CD4-positive, alpha-beta memory T cell (primary cell): ENCODE measurements at regions not wholly inside any gene's neighbourhood (a gene's known extent, or its start where the extent isn't known, plus 50 kb on each side); places are given as distances from the start of the nearest gene placed in this dataset.

ENCODE experiments used
- CTCF ChIA-PET: fragments of 350-600 bp; sonication (Branson Sonifier 250); formaldehyde crosslinking; loops from one replicate; lab custom pipeline; 2021; ENCODE audit warnings: inconsistent platforms; ENCODE audit not compliant: partially characterized antibody; lab: Charles Lee
- POLR2A ChIA-PET: fragments of 350-600 bp; sonication (Branson Sonifier 250); formaldehyde crosslinking; loops from one replicate; lab custom pipeline; 2021; ENCODE audit not compliant: partially characterized antibody; lab: Charles Lee
- DNase-seq, 5 donors: peaks; one replicate each; pipeline versions ENCODE4 v3.0.0 to v3.0.0-alpha.2; 2020 to 2022; ENCODE audit warnings: mixed read lengths in 1 of 5
- H3K27ac ChIP-seq: one replicate; pipeline ENCODE4 v1.7.0; 2013; ENCODE audit warnings: low read depth, low read length
- H3K27me3 ChIP-seq: 2 replicates; pipeline ENCODE4 v1.7.0; 2013; ENCODE audit warnings: mild to moderate bottlenecking, low read length, moderate library complexity; ENCODE audit not compliant: insufficient read depth
- H3K36me3 ChIP-seq: 2 replicates; pipeline ENCODE4 v1.7.0; 2013; ENCODE audit warnings: mild to moderate bottlenecking, low read length, moderate library complexity; ENCODE audit not compliant: insufficient read depth
- H3K4me1 ChIP-seq: 2 replicates; pipeline ENCODE4 v1.7.0; 2013; ENCODE audit warnings: mild to moderate bottlenecking, low read length, moderate library complexity; ENCODE audit not compliant: insufficient read depth
- H3K4me3 ChIP-seq, 2 donors: one replicate each; pipeline ENCODE4 v1.7.0; 2013; ENCODE audit warnings: low read length in 2 of 2, mild to moderate bottlenecking in 1 of 2
- H3K9me3 ChIP-seq, 2 donors: one replicate each; pipeline ENCODE4 v1.7.0; 2013; ENCODE audit warnings: low read length in 2 of 2, control low read depth in 1 of 2; ENCODE audit not compliant: control insufficient read depth in 1 of 2
- H3K27ac Mint-ChIP-seq, 7 donors: one replicate each; pipeline ENCODE4 v1.8.0; 2020 to 2021; ENCODE audit warnings: mixed read lengths in 7 of 7, mild to moderate bottlenecking in 6 of 7, inconsistent platforms in 3 of 7, moderate library complexity in 3 of 7
- H3K27me3 Mint-ChIP-seq, 2 donors: one replicate each; pipeline ENCODE4 v1.8.0; 2020 to 2021; ENCODE audit warnings: mixed read lengths in 2 of 2
- H3K36me3 Mint-ChIP-seq, 2 donors: one replicate each; pipeline ENCODE4 v1.8.0; 2020 to 2021; ENCODE audit warnings: mixed read lengths in 2 of 2, inconsistent platforms in 1 of 2, mild to moderate bottlenecking in 1 of 2
- H3K4me1 Mint-ChIP-seq, 4 donors: one replicate each; pipeline ENCODE4 v1.8.0; 2020 to 2021; ENCODE audit warnings: mixed read lengths in 4 of 4, mild to moderate bottlenecking in 1 of 4
- H3K4me3 Mint-ChIP-seq, 8 donors: one replicate each; pipeline ENCODE4 v1.8.0; 2020 to 2021; ENCODE audit warnings: mixed read lengths in 8 of 8, mild to moderate bottlenecking in 7 of 8, moderate library complexity in 6 of 8, inconsistent platforms in 3 of 8
- H3K9me3 Mint-ChIP-seq, 8 donors: one replicate each; pipeline ENCODE4 v1.8.0; 2020 to 2021; ENCODE audit warnings: mixed read lengths in 8 of 8, mild to moderate bottlenecking in 5 of 8, inconsistent platforms in 3 of 8, moderate library complexity in 1 of 8
- intact Hi-C: fragments of 100-400 bp; cut with micrococcal nuclease; formaldehyde crosslinking; loops from one replicate; pipeline ENCODE4 v1.15.1; 2023

DNA sequence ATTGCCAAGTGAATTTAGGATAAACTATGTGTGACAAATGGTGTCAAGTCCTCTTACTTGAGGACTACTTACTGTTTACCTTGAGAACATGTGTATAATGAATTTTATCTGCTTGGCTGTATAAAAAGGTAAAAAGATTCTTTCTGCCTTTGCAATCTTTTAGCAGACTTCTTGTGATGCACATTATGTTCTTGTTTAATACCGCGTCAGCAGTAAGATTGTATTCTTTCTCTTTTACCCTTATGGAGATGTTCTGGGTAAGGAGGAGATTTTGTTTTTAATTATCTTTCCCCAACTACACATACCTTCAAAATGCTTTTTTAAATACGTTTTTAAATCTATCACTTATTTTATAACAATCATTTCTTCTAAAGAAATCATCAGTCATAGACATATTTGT is 1166.4 kb upstream of the CNTN5 start:
- intact Hi-C loops: no loop called here
- peaks cover 0 to 22% (median 6%) of the 10 kb centered on the region in 8 donors for H3K9me3 Mint-ChIP-seq
- CTCF ChIA-PET: no interaction called here

GRCh38 chr11:97854877-97855276 is 1165.9 kb upstream of the CNTN5 start:
- Mint-ChIP-seq H3K27me3 (no peaks in the 10 kb centered on the region), H3K9me3 (peaks cover 0 to 18% (median 5%) of the 10 kb centered on the region in 8 donors), H3K4me3 (no peak overlapping the region), H3K4me1 (no peaks in the 10 kb centered on the region), H3K36me3 (no peaks in the 10 kb centered on the region), H3K27ac (no peak overlapping the region)
- H3K4me3 ChIP-seq: no peak overlapping the region
- H3K4me1 ChIP-seq: no peaks in the 10 kb centered on the region
- ChIA-PET POLR2A (no interaction called here), CTCF (no interaction called here)
- H3K27ac ChIP-seq: no peak overlapping the region
- no peaks in the 10 kb centered on the region for H3K9me3 ChIP-seq
- intact Hi-C loops: no loop called here
- no peaks in the 10 kb centered on the region for H3K27me3 ChIP-seq
- H3K36me3 ChIP-seq: no peaks in the 10 kb centered on the region
- DNase-seq: no peak

More for the DNA sequence above, 1166.4 kb upstream of the CNTN5 start:
- no peaks in the 10 kb centered on the region for H3K36me3 ChIP-seq
- no peaks in the 10 kb centered on the region for H3K9me3 ChIP-seq
- Mint-ChIP-seq H3K4me1 (no peaks in the 10 kb centered on the region), H3K4me3 (no peak overlapping the region), H3K27ac (no peak overlapping the region), H3K36me3 (no peaks in the 10 kb centered on the region), H3K27me3 (no peaks in the 10 kb centered on the region)
- no peak overlapping the region for H3K27ac ChIP-seq
- POLR2A ChIA-PET: no interaction called here
- no peaks in the 10 kb centered on the region for H3K4me1 ChIP-seq
- H3K4me3 ChIP-seq: no peak overlapping the region
- no peak for DNase-seq
- no peaks in the 10 kb centered on the region for H3K27me3 ChIP-seq

GRCh38 chr11:97856666-97857065 is 1164.1 kb upstream of the CNTN5 start:
- no peaks in the 10 kb centered on the region for H3K36me3 ChIP-seq
- no peak for DNase-seq
- intact Hi-C loops: no loop called here
- no peaks in the 10 kb centered on the region for H3K4me1 ChIP-seq
- H3K36me3 Mint-ChIP-seq: no peaks in the 10 kb centered on the region
- H3K4me3 ChIP-seq: no peak overlapping the region
- peaks cover 0 to 16% (median 6%) of the 10 kb centered on the region in 8 donors for H3K9me3 Mint-ChIP-seq
- no peak overlapping the region for H3K4me3 Mint-ChIP-seq
- no peaks in the 10 kb centered on the region for H3K9me3 ChIP-seq
- H3K4me1 Mint-ChIP-seq: no peaks in the 10 kb centered on the region
- no peaks in the 10 kb centered on the region for H3K27me3 Mint-ChIP-seq
- ChIA-PET POLR2A (no interaction called here), CTCF (no interaction called here)
- no peak overlapping the region for H3K27ac Mint-ChIP-seq
- no peaks in the 10 kb centered on the region for H3K27me3 ChIP-seq
- no peak overlapping the region for H3K27ac ChIP-seq

DNA sequence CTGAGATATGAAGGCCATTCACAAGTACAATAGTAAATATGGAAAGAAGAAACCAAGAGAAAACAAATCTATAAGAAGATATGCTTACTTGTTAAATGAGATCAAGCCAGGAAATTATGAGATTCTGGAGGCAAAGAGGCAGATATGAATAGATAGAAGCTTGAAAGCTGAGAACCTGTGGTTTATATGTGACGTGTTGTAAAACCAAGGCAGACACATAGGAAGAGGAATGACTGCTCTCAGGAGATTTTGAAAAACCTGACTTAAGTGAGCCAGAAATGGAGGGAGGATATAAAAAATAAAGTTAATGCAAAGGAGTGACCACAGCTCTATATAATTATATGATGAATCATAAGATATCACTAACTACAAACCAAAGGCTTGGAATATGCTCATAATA is 1160.5 kb upstream of the CNTN5 start:
- H3K4me3 Mint-ChIP-seq: no peak overlapping the region
- no peaks in the 10 kb centered on the region for H3K27me3 Mint-ChIP-seq
- Histone ChIP-seq H3K4me1 (no peaks in the 10 kb centered on the region), H3K36me3 (no peaks in the 10 kb centered on the region), H3K27ac (no peak overlapping the region), H3K4me3 (no peak overlapping the region), H3K27me3 (no peaks in the 10 kb centered on the region), H3K9me3 (no peaks in the 10 kb centered on the region)
- intact Hi-C loops: no loop called here
- peaks cover 0 to 25% (median 8%) of the 10 kb centered on the region in 8 donors for H3K9me3 Mint-ChIP-seq
- H3K27ac Mint-ChIP-seq: no peak overlapping the region
- no peaks in the 10 kb centered on the region for H3K4me1 Mint-ChIP-seq
- POLR2A ChIA-PET: no interaction called here
- CTCF ChIA-PET: no interaction called here
- no peak for DNase-seq
- H3K36me3 Mint-ChIP-seq: no peaks in the 10 kb centered on the region

DNA sequence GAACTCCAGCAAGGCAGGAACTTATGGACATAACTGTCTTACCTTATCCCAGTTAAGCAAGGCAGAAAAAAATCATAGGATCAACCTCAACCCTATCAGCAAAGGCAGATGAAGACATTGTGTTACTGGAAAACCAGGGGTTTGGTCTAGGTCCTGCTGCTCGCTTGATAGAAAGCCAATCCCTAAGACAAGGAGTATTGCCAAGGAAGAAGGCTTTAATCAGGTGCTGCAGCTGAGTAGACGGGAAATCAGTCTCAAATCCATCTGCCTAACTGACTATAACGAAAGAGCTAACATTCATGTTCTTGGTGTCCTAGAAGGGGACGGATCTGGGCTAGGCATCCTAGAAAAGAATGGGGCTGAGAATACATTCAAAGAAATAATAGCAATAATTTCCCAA is 1158.7 kb upstream of the CNTN5 start:
- Mint-ChIP-seq H3K9me3 (peaks cover 0 to 29% (median 9%) of the 10 kb centered on the region in 8 donors), H3K4me1 (no peaks in the 10 kb centered on the region), H3K36me3 (no peaks in the 10 kb centered on the region), H3K27me3 (no peaks in the 10 kb centered on the region), H3K27ac (no peak overlapping the region), H3K4me3 (no peak overlapping the region)
- Histone ChIP-seq H3K36me3 (no peaks in the 10 kb centered on the region), H3K9me3 (no peaks in the 10 kb centered on the region), H3K4me3 (no peak overlapping the region), H3K4me1 (no peaks in the 10 kb centered on the region), H3K27ac (no peak overlapping the region), H3K27me3 (no peaks in the 10 kb centered on the region)
- ChIA-PET POLR2A (no interaction called here), CTCF (no interaction called here)
- no peak for DNase-seq
- intact Hi-C loops: no loop called here

DNA sequence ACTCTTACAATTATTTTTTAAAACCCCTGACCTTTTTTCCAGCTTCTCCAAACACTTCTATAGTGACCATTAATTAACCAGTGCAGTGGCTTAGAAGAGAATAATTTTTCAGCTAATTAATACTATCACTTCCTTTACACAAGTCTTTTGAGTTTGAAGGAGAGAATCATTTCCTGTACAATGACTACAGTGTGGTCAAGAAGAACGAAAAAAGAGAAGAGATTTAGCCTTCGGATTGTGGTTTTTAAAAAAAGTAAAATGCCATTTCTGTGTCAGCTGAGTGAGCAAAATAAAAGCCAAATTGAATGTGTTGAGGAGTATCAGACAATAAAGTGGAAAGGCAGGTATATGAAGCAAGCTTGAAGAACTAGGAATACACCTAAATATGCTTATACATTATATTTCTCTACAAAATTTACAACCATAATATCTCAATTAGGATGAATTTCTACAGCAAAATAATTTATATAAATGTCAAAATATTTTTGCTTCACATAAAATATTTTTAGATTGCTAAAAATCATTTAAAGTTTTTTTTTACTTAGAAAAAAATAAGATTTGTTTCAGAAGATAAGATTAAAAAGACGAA is 1155.2 kb upstream of the CNTN5 start:
- H3K27me3 Mint-ChIP-seq: no peaks in the 10 kb centered on the region
- POLR2A ChIA-PET: no interaction called here
- intact Hi-C loops: no loop called here
- H3K4me1 Mint-ChIP-seq: no peaks in the 10 kb centered on the region
- H3K27ac Mint-ChIP-seq: no peak overlapping the region
- peaks cover 0 to 44% (median 10%) of the 10 kb centered on the region in 8 donors for H3K9me3 Mint-ChIP-seq
- H3K4me1 ChIP-seq: no peaks in the 10 kb centered on the region
- H3K27me3 ChIP-seq: no peaks in the 10 kb centered on the region
- CTCF ChIA-PET: no interaction called here
- no peaks in the 10 kb centered on the region for H3K36me3 ChIP-seq
- H3K4me3 Mint-ChIP-seq: no peak overlapping the region
- no peaks in the 10 kb centered on the region for H3K9me3 ChIP-seq
- no peak for DNase-seq
- H3K4me3 ChIP-seq: no peak overlapping the region
- H3K36me3 Mint-ChIP-seq: no peaks in the 10 kb centered on the region
- H3K27ac ChIP-seq: no peak overlapping the region

DNA sequence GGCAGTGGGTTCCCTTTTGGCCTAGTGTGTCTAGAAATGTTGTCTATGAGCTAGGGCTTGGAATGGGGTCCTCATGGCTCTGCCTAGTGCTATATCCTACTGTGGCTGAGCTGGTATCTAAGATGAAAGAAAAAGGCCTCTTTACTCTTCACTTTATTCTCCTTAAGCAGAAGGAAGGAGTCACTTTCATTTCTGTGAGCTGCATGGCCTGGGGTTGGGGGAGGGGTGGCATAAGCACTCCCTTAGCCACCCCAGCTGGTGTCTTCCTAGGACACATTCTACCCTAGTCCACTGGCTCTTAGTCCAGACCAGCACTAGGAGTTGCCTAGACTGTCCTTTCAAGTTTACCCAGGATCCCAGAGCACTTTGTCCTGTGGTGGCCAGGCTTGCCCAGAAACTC is 1148.9 kb upstream of the CNTN5 start:
- no peaks in the 10 kb centered on the region for H3K27me3 ChIP-seq
- CTCF ChIA-PET: interaction anchor here (0.6 kb wide), 1 partner anchor 1026 kb away, joined by 3 read pairs; no protein-coding TSS in a partner anchor
- no peaks in the 10 kb centered on the region for H3K36me3 ChIP-seq
- Mint-ChIP-seq H3K27ac (no peak overlapping the region), H3K4me3 (no peak overlapping the region), H3K36me3 (no peaks in the 10 kb centered on the region), H3K4me1 (no peaks in the 10 kb centered on the region), H3K27me3 (no peaks in the 10 kb centered on the region), H3K9me3 (peaks cover 1 to 22% (median 12%) of the 10 kb centered on the region in 8 donors)
- H3K27ac ChIP-seq: no peak overlapping the region
- peaks cover 0 to 7% of the 10 kb centered on the region in 2 donors for H3K9me3 ChIP-seq
- DNase-seq: no peak
- POLR2A ChIA-PET: no interaction called here
- no peak overlapping the region for H3K4me3 ChIP-seq
- H3K4me1 ChIP-seq: no peaks in the 10 kb centered on the region
- intact Hi-C loops: no loop called here

DNA sequence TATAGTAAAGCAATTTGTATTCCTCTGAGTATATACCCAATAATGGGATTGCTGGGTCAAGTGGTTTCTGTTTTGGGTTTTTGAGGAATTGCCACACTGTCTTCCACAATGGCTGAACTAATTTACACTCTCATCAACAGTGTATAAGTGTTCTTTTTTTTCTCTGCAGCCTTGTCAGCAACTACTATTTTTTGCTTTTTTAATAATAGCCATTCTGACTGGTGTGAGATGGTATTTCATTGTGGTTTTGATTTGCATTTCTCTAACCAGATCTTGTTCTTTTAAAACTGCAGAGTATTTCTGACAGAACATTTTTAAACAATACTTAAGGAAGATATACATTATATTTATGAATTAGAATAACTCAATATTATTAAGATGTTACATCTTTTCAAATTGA is 1140.5 kb upstream of the CNTN5 start:
- Histone ChIP-seq H3K4me3 (no peak overlapping the region), H3K27me3 (no peaks in the 10 kb centered on the region), H3K27ac (no peak overlapping the region), H3K9me3 (no peaks in the 10 kb centered on the region), H3K36me3 (no peaks in the 10 kb centered on the region), H3K4me1 (no peaks in the 10 kb centered on the region)
- intact Hi-C loops: no loop called here
- Mint-ChIP-seq H3K4me3 (no peak overlapping the region), H3K4me1 (no peaks in the 10 kb centered on the region), H3K36me3 (no peaks in the 10 kb centered on the region), H3K9me3 (peaks cover 2 to 14% (median 6%) of the 10 kb centered on the region in 8 donors), H3K27ac (no peak overlapping the region), H3K27me3 (no peaks in the 10 kb centered on the region)
- ChIA-PET CTCF (no interaction called here), POLR2A (no interaction called here)
- no peak for DNase-seq
